Left ventricle myocardium inferior (tissue), 1 donor: ENCODE measurements at regions not wholly inside any gene's neighbourhood (a gene's known extent, or its start where the extent isn't known, plus 50 kb on each side); places are given as distances from the start of the nearest gene placed in this dataset.
A peak's percentile ranks its signal among the peaks of the same experiment; 100 is the strongest.

Experiments
- DNase-seq: peaks from one replicate; pipeline ENCODE4 v3.0.0-alpha.2; 2020
- H3K27ac ChIP-seq: fragments of 200-600 bp; replicated peaks from 2 replicates; pipeline ENCODE4 v1.8.0; 2021
- H3K27me3 ChIP-seq: fragments of 200-600 bp; 2 replicates; pipeline ENCODE4 v1.8.0; 2021; ENCODE audit warnings: low read depth
- H3K36me3 ChIP-seq: fragments of 200-600 bp; 2 replicates; pipeline ENCODE4 v1.8.0; 2021
- H3K4me1 ChIP-seq: fragments of 200-600 bp; 2 replicates; pipeline ENCODE4 v1.8.0; 2021
- H3K4me3 ChIP-seq: fragments of 200-600 bp; 2 replicates; pipeline ENCODE4 v1.8.0; 2021; ENCODE audit warnings: mild to moderate bottlenecking, moderate library complexity
- H3K9me3 ChIP-seq: fragments of 200-600 bp; replicated peaks from 2 replicates; pipeline ENCODE4 v1.8.0; 2021
- CTCF ChIP-seq: fragments of 200-600 bp; IDR thresholded peaks from 2 replicates; pipeline ENCODE4 v1.8.0; 2021; ENCODE audit warnings: antibody characterized with exemption, mild to moderate bottlenecking, borderline replicate concordance
- intact Hi-C: fragments of 100-400 bp; cut with micrococcal nuclease; formaldehyde crosslinking; loops from one replicate; pipeline ENCODE4 v1.11.0; 2022
- donor health status: DM: no; HTN: yes; CAD: no; lungs with severe emphysema.

DNA sequence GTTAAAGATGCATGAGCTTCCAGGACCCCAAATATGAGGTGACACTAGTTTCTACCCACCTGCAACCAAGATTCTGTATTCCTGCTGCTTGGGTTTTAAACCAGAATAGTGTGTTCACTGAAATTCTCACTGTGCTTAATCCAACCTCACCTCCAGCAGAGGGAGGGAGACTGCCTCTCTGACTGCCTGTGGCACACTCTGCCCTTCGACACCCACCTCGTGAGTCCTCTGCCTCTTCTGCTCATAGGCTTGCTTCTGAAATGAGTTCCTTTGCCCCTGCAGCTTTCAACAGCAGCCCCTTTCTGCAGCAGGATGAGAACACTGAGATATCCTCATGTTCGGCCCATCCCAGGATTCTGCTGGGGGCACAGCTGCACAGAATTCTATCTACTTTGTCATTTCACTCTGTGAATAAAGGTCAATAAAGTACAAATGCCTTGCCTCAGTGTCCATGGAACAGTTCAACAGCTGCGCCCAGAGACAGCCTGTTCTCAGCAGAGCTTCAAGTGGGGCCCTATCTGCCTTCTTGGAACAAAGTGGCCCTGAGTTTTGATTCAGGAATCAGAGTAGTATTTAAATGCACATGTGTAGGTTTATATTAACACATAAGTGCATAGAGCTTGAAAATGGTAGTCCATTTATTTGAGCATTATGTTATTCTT lies 632.5 kb downstream of the TNS3 start:
- DNase-seq: no peak
- Histone ChIP-seq H3K36me3 (no peaks in the 10 kb centered on the region), H3K4me3 (no peak overlapping the region), H3K27me3 (no peaks in the 10 kb centered on the region), H3K27ac (no peak overlapping the region), H3K4me1 (peaks cover 27% of the 10 kb centered on the region), H3K9me3 (no peaks in the 10 kb centered on the region)
- no peak for TF ChIP-seq CTCF
- intact Hi-C loops: no loop called here

- no peaks in the 10 kb centered on the region for H3K9me3 ChIP-seq
Measured at GRCh38 chr7:46948716-46949115, 633.2 kb downstream of the TNS3 start.

DNA sequence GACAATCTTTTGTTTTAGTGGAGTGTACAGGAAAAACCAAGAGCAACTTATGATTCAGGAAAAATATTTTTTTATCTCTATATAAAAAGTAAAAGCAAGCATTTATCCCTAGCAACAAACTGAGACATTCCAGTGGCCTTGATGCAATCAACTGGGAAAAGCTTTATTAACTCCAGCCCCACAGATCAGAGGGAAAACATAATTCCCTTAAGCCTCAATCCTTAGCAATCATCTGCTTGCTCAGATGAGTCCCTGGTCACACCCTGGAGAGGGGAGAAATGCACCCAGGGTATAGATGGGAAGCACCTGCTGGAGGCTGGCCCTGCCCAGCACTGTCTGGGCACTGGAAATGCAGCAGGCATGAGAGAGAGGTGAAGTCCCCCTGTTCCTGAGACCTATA lies 636.6 kb downstream of the TNS3 start:
- H3K27ac ChIP-seq: no peak overlapping the region
- H3K4me1 ChIP-seq: peaks cover 23% of the 10 kb centered on the region
- no peaks in the 10 kb centered on the region for H3K9me3 ChIP-seq
- DNase-seq: no peak
- intact Hi-C loops: no loop called here
- no peaks in the 10 kb centered on the region for H3K36me3 ChIP-seq
- no peak overlapping the region for H3K4me3 ChIP-seq
- no peak for TF ChIP-seq CTCF
- H3K27me3 ChIP-seq: no peaks in the 10 kb centered on the region

More at GRCh38 chr7:46948716-46949115, 633.2 kb downstream of the TNS3 start:
- H3K36me3 ChIP-seq: no peaks in the 10 kb centered on the region
- no peak for DNase-seq
- H3K4me3 ChIP-seq: no peak overlapping the region
- peaks cover 27% of the 10 kb centered on the region for H3K4me1 ChIP-seq
- H3K27ac ChIP-seq: no peak overlapping the region
- intact Hi-C loops: no loop called here
- no peak for TF ChIP-seq CTCF
- no peaks in the 10 kb centered on the region for H3K27me3 ChIP-seq

DNA sequence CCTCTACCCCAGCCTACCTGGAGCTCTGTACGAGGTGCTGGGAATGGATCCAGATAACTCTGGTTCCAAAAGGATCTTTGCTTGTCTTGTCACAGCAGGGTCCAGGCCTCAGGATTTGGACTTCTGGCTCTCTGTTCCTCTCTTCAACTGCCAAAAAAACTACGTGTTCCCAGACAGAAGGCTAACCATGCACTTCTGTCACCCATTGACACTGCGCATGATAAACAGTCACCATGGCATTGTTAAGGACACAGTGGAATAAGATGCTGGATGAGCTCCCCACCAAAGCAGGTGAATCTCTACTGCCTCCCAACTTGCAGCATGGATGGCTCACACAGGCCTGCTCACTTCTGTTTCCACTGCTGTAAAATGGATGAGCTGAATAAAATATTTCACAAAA lies 637.9 kb downstream of the TNS3 start:
- no peaks in the 10 kb centered on the region for H3K36me3 ChIP-seq
- TF ChIP-seq CTCF: no peak
- H3K27me3 ChIP-seq: no peaks in the 10 kb centered on the region
- intact Hi-C loops: no loop called here
- no peak overlapping the region for H3K4me3 ChIP-seq
- no peak for DNase-seq
- peak overlapping the region; percentile 4 for H3K27ac ChIP-seq
- no peaks in the 10 kb centered on the region for H3K9me3 ChIP-seq
- peaks cover 11% of the 10 kb centered on the region for H3K4me1 ChIP-seq

DNA sequence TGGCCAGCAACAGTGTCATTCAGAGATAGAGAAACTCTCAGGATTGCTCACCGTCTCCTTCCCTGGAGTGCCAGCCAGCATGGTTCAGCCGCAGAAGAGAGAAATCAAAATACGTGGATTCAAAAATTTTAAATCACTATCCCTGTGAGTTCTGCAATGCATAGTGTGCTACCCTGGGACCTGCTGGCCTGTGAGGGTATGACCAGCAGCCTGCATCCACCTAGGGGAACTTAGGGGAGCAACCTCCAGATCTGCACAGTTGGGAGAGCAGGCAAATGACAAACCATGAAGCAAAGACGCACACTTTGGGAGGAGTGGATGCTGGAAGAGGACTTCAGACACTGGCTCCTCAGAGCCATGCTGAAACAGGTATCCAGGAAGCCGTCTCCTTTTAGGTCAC lies 639.3 kb downstream of the TNS3 start:
- H3K36me3 ChIP-seq: no peaks in the 10 kb centered on the region
- H3K4me3 ChIP-seq: no peak overlapping the region
- no peaks in the 10 kb centered on the region for H3K9me3 ChIP-seq
- H3K27ac ChIP-seq: no peak overlapping the region
- intact Hi-C loops: no loop called here
- no peak for TF ChIP-seq CTCF
- peaks cover 19% of the 10 kb centered on the region for H3K4me1 ChIP-seq
- DNase-seq: no peak
- H3K27me3 ChIP-seq: no peaks in the 10 kb centered on the region

DNA sequence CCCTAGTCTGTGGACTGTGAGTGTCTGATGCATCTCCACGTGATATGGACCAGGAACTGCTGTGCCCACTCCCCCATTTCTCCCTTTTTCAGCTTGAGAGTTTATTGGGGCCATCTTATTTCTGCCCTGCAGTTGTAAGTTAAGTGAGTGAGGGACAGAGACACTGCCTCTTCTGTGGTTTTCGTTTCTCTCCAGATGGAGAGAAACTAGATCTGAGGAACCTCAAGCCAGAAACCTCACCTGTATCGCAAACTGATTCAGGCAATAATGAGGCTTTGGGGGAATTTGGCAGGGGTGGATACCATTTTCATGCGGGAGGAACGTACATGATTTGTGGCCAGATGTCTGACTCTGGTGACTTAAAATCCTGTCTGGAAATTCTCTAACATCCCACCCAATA lies 641.7 kb downstream of the TNS3 start:
- Histone ChIP-seq H3K36me3 (no peaks in the 10 kb centered on the region), H3K4me1 (peaks cover 21% of the 10 kb centered on the region), H3K27me3 (no peaks in the 10 kb centered on the region), H3K27ac (no peak overlapping the region), H3K4me3 (no peak overlapping the region), H3K9me3 (no peaks in the 10 kb centered on the region)
- intact Hi-C loops: no loop called here
- no peak for TF ChIP-seq CTCF
- no peak for DNase-seq
